MM.1S (cell line): ENCODE measurements at regions not wholly inside any gene's neighbourhood (a gene's known extent, or its start where the extent isn't known, plus 50 kb on each side); places are given as distances from the start of the nearest gene placed in this dataset.

Experiments
- DNase-seq: peaks from one replicate; pipeline ENCODE4 v3.0.0-alpha.2; 2015
- H2AFZ ChIP-seq: fragments of 300-600 bp; sonication (generic); 2 replicates; pipeline ENCODE4 v1.6.0; 2016; ENCODE audit warnings: antibody characterized with exemption, low read length
- H3F3A ChIP-seq: fragments of 300-600 bp; sonication (generic); 2 replicates; pipeline ENCODE4 v1.6.1; 2016; ENCODE audit warnings: mild to moderate bottlenecking, antibody characterized with exemption, low read length, moderate library complexity, mixed read lengths; ENCODE audit not compliant: insufficient read depth
- H3K27ac ChIP-seq: fragments of 300-600 bp; sonication (generic); 2 replicates; pipeline ENCODE4 v1.5.1; 2016; ENCODE audit warnings: mild to moderate bottlenecking, low read length
- H3K27me3 ChIP-seq: fragments of 300-600 bp; sonication (generic); replicated peaks from 2 replicates; pipeline ENCODE4 v1.6.0; 2016; ENCODE audit warnings: low read length; ENCODE audit not compliant: insufficient read depth
- H3K36me3 ChIP-seq: fragments of 300-600 bp; sonication (generic); replicated peaks from 2 replicates; pipeline ENCODE4 v1.6.1; 2016; ENCODE audit warnings: mild to moderate bottlenecking, low read length, mixed read lengths; ENCODE audit not compliant: insufficient read depth
- H3K4me1 ChIP-seq: fragments of 300-600 bp; sonication (generic); 2 replicates; pipeline ENCODE4 v1.6.1; 2016; ENCODE audit warnings: low read length, mixed read lengths
- H3K4me2 ChIP-seq: fragments of 300-600 bp; sonication (generic); 2 replicates; pipeline ENCODE4 v1.6.0; 2016; ENCODE audit warnings: low read depth, low read length
- H3K4me3 ChIP-seq: fragments of 300-600 bp; sonication (generic); 2 replicates; pipeline ENCODE4 v1.5.1; 2016; ENCODE audit warnings: low read length, mixed read lengths
- H3K79me2 ChIP-seq: fragments of 300-600 bp; sonication (generic); 2 replicates; pipeline ENCODE4 v1.6.1; 2016; ENCODE audit warnings: mixed run types, low read length, mixed read lengths
- H3K9ac ChIP-seq: fragments of 300-600 bp; sonication (generic); 2 replicates; pipeline ENCODE4 v1.6.1; 2016; ENCODE audit warnings: low read length, mixed read lengths
- H3K9me2 ChIP-seq: fragments of 300-600 bp; sonication (generic); replicated peaks from 2 replicates; pipeline ENCODE4 v1.6.1; 2016; ENCODE audit warnings: mild to moderate bottlenecking, low read length, mixed read lengths; ENCODE audit not compliant: insufficient read depth
- H3K9me3 ChIP-seq: fragments of 300-600 bp; sonication (generic); replicated peaks from 2 replicates; pipeline ENCODE4 v1.6.1; 2016; ENCODE audit warnings: mild to moderate bottlenecking, low read length, mixed read lengths; ENCODE audit not compliant: insufficient read depth
- H4K20me1 ChIP-seq: fragments of 300-600 bp; sonication (generic); 2 replicates; pipeline ENCODE4 v1.6.1; 2016; ENCODE audit warnings: mild to moderate bottlenecking, low read length, moderate library complexity, mixed read lengths; ENCODE audit not compliant: insufficient read depth
- EZH2 ChIP-seq: fragments of 300-600 bp; sonication (generic); optimal IDR thresholded peaks from 2 replicates; pipeline ENCODE3; 2017; ENCODE audit warnings: low read depth, mild to moderate bottlenecking, antibody characterized with exemption, low read length, mixed read lengths
- EZH2phosphoT487 ChIP-seq: fragments of 300-600 bp; sonication (generic); IDR thresholded peaks from 2 replicates; pipeline ENCODE4 v1.6.1; 2018; ENCODE audit warnings: antibody characterized with exemption, low read length
- TF ChIP-seq, protein P1 (sequence below): fragments of 300-600 bp; sonication (generic); IDR thresholded peaks from 2 replicates; pipeline ENCODE4 v1.5.1; 2016; ENCODE audit warnings: antibody characterized with exemption, low read length, mixed read lengths

DNA sequence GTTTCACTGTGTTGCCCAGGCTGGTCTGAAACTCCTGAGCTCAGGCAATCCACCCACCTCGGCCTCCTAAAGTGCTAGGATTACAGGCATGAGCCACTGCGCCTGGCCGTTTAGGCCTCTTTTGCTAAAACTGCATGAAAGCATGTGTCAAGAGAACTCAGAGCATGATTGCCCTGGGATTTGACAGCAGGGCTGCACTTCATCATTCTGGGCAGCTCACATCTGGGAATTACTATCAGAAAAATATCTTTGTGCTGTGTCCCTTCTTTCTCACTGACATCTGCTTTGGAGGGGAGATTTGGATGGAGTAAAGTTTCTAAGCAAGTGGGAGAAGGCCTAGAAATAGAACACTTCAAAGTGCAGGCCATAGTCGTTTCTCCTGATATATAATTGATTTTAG lies 59.6 kb upstream of the EIF2S2 start:
- H3K9ac ChIP-seq, result no peak overlapping the region

DNA sequence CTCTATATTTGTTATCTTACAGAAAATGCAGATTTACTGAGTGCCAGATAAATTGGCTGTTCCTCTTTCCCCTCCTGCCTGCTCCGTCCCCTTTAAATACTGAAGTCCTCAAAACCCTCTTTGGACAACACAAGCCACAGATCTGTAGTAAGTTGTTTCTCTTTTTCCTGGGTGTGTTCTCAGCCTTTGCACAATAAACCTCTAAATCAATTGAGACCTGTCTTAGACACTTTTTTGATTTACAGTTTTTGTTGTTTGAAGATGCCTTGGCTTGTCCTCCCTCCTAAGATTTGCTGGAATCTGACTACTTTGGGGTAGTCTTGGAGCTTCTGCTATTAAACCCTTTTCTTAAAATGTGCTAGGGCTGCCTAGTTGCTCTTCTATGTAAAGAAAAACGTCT lies 60.9 kb upstream of the EIF2S2 start:
- Histone ChIP-seq H3F3A (no peaks in the 10 kb centered on the region), H3K36me3 (no peaks in the 10 kb centered on the region), H3K27me3 (no peaks in the 10 kb centered on the region), H4K20me1 (no peaks in the 10 kb centered on the region), H3K4me3 (no peak overlapping the region), H2AFZ (no peak overlapping the region), H3K4me2 (no peak overlapping the region), H3K4me1 (no peaks in the 10 kb centered on the region), H3K9ac (no peak overlapping the region), H3K9me3 (no peaks in the 10 kb centered on the region), H3K9me2 (no peaks in the 10 kb centered on the region), H3K27ac (no peak overlapping the region), H3K79me2 (no peaks in the 10 kb centered on the region)
- TF ChIP-seq EZH2 (no peak), EZH2phosphoT487 (no peak)
- TF ChIP-seq, protein P1, sequence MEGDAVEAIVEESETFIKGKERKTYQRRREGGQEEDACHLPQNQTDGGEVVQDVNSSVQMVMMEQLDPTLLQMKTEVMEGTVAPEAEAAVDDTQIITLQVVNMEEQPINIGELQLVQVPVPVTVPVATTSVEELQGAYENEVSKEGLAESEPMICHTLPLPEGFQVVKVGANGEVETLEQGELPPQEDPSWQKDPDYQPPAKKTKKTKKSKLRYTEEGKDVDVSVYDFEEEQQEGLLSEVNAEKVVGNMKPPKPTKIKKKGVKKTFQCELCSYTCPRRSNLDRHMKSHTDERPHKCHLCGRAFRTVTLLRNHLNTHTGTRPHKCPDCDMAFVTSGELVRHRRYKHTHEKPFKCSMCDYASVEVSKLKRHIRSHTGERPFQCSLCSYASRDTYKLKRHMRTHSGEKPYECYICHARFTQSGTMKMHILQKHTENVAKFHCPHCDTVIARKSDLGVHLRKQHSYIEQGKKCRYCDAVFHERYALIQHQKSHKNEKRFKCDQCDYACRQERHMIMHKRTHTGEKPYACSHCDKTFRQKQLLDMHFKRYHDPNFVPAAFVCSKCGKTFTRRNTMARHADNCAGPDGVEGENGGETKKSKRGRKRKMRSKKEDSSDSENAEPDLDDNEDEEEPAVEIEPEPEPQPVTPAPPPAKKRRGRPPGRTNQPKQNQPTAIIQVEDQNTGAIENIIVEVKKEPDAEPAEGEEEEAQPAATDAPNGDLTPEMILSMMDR, result no peak
- DNase-seq, result no peak

More for the DNA sequence above, 59.6 kb upstream of the EIF2S2 start:
- H3F3A ChIP-seq, result no peaks in the 10 kb centered on the region
- H3K79me2 ChIP-seq, result no peaks in the 10 kb centered on the region
- H3K4me2 ChIP-seq, result no peak overlapping the region
- no peak for TF ChIP-seq EZH2phosphoT487
- TF ChIP-seq EZH2, result no peak
- TF ChIP-seq, protein P1, result no peak
- no peak for DNase-seq
- no peaks in the 10 kb centered on the region for H3K4me1 ChIP-seq
- H3K27me3 ChIP-seq, result no peaks in the 10 kb centered on the region
- H4K20me1 ChIP-seq, result no peaks in the 10 kb centered on the region
- H2AFZ ChIP-seq, result no peak overlapping the region
- H3K36me3 ChIP-seq, result no peaks in the 10 kb centered on the region
- no peak overlapping the region for H3K4me3 ChIP-seq
- H3K27ac ChIP-seq, result no peak overlapping the region
- no peaks in the 10 kb centered on the region for H3K9me2 ChIP-seq
- no peaks in the 10 kb centered on the region for H3K9me3 ChIP-seq

DNA sequence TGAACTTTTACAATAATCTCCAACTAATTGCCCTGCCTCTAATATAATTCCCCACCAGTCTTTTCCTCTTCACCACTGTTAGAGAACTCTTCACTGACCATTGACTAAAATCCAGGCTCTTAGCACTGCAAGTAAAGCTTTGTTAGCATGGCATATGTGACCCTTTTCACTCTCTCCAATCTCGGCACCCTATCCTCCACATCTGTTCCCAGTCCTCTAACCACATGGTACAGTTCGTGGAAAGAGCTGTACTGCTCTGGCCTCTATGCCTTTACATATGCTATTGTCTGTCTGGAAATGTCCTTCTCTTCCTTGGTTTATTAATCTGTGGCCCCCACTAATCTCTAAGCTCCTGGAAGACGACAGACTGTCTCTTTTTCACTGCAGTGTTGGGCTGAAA lies 63.0 kb upstream of the EIF2S2 start:
- H3K36me3 ChIP-seq, result no peaks in the 10 kb centered on the region
- no peaks in the 10 kb centered on the region for H3K4me1 ChIP-seq
- DNase-seq, result no peak
- no peak overlapping the region for H3K9ac ChIP-seq
- TF ChIP-seq EZH2 (no peak), EZH2phosphoT487 (no peak)
- TF ChIP-seq, protein P1, result no peak
- no peaks in the 10 kb centered on the region for H4K20me1 ChIP-seq
- H3K4me2 ChIP-seq, result no peak overlapping the region
- no peaks in the 10 kb centered on the region for H3K9me2 ChIP-seq
- H3K9me3 ChIP-seq, result no peaks in the 10 kb centered on the region
- H3K79me2 ChIP-seq, result no peaks in the 10 kb centered on the region
- H3K27ac ChIP-seq, result no peak overlapping the region
- H3F3A ChIP-seq, result no peaks in the 10 kb centered on the region
- H2AFZ ChIP-seq, result no peak overlapping the region
- H3K27me3 ChIP-seq, result no peaks in the 10 kb centered on the region
- H3K4me3 ChIP-seq, result no peak overlapping the region

GRCh38 chr20:34175879-34176278 lies 63.8 kb upstream of the EIF2S2 start:
- no peak for DNase-seq
- Histone ChIP-seq H4K20me1 (no peaks in the 10 kb centered on the region), H3K36me3 (no peaks in the 10 kb centered on the region), H2AFZ (no peak overlapping the region), H3K9me3 (no peaks in the 10 kb centered on the region), H3K27me3 (no peaks in the 10 kb centered on the region), H3K9ac (no peak overlapping the region), H3K79me2 (no peaks in the 10 kb centered on the region), H3K4me1 (no peaks in the 10 kb centered on the region), H3K4me3 (no peak overlapping the region), H3K4me2 (no peak overlapping the region), H3K27ac (no peak overlapping the region), H3F3A (no peaks in the 10 kb centered on the region), H3K9me2 (no peaks in the 10 kb centered on the region)
- TF ChIP-seq EZH2 (no peak), EZH2phosphoT487 (no peak)
- TF ChIP-seq, protein P1, result no peak
